Vagina (tissue), 2 donors: ENCODE measurements at regions not wholly inside any gene's neighbourhood (a gene's known extent, or its start where the extent isn't known, plus 50 kb on each side); places are given as distances from the start of the nearest gene placed in this dataset.

Source experiments
- CTCF ChIP-seq, 3 experiments: fragments of 450-650 bp in 2 of 3; fragments of 200-600 bp in 1 of 3; sonication (generic) in 1 of 3; IDR thresholded peaks; one replicate each; pipeline ENCODE4 v1.5.1; 2017 to 2019; ENCODE audit warnings: antibody characterized with exemption in 3 of 3, mild to moderate bottlenecking in 2 of 3, moderate library complexity in 2 of 3
- POLR2A ChIP-seq, 2 donors: fragments of 450-650 bp; IDR thresholded peaks; one replicate each; pipeline ENCODE4 v1.6.1; 2017; ENCODE audit warnings: antibody characterized with exemption in 2 of 2, mild to moderate bottlenecking in 2 of 2, moderate library complexity in 2 of 2

DNA sequence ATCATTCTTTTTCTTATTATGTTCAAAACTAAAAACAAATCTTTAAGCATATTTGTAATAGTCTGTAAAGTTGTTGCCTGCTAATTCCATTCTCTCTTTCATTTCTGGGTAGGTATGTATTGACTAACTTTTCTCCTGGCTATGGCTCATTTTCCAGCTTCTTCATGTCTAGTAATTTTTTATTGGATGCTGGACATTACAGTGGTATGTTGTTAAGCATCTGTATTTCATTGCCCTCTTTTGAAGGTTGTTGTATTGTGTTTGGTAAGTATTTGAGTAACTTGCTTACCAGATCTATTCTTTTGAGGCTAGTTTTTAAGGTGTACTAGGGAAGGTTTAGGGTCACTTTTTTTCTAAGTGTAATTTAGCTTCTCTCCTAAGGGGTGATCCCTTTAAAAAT lies 230.9 kb downstream of the TTLL2 start:
- TF ChIP-seq CTCF (IDR thresholded peaks at IDR 0.05) (no peak), POLR2A (IDR thresholded peaks at IDR 0.05) (no peak)
